ENCODE measurements at regions not wholly inside any gene's neighbourhood (a gene's known extent, or its start where the extent isn't known, plus 50 kb on each side); places are given as distances from the start of the nearest gene placed in this dataset.

DNA sequence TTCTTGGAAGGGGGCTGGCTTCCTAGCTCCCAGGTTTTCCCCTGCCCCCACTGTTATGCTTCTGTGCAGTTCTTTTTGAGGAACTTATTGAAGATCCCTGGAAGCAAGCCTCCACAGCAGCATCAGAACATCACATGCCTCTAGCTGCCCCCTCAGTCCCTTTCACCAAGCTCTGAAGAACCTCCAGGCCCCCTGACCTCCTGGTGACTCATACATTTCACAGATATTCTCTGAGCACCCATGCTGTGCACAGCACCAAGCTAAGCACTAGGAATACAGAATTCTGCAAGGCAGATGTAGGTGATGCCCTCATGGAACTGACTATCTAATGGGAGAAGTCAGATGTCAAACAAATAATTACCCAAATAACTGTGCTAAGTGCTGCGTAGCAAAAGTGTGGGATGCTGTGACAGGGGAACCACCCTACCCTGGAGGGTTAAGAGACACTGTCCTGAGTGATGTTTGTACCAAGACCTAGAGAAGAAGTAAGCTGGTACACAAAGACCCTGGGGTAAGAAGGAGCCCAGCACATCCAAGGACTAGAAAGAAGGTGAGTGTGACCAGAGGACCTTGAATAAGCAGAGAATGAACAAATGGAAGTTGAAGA is 213.7 kb upstream of the NR4A3 start (continued):
- TF ChIP-seq, protein P1, sequence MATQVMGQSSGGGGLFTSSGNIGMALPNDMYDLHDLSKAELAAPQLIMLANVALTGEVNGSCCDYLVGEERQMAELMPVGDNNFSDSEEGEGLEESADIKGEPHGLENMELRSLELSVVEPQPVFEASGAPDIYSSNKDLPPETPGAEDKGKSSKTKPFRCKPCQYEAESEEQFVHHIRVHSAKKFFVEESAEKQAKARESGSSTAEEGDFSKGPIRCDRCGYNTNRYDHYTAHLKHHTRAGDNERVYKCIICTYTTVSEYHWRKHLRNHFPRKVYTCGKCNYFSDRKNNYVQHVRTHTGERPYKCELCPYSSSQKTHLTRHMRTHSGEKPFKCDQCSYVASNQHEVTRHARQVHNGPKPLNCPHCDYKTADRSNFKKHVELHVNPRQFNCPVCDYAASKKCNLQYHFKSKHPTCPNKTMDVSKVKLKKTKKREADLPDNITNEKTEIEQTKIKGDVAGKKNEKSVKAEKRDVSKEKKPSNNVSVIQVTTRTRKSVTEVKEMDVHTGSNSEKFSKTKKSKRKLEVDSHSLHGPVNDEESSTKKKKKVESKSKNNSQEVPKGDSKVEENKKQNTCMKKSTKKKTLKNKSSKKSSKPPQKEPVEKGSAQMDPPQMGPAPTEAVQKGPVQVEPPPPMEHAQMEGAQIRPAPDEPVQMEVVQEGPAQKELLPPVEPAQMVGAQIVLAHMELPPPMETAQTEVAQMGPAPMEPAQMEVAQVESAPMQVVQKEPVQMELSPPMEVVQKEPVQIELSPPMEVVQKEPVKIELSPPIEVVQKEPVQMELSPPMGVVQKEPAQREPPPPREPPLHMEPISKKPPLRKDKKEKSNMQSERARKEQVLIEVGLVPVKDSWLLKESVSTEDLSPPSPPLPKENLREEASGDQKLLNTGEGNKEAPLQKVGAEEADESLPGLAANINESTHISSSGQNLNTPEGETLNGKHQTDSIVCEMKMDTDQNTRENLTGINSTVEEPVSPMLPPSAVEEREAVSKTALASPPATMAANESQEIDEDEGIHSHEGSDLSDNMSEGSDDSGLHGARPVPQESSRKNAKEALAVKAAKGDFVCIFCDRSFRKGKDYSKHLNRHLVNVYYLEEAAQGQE (IDR thresholded peaks at IDR 0.05), result no peak
- no peak for TF ChIP-seq HOXB13 (CRISPR knock-in tag; IDR thresholded peaks at IDR 0.05; ENCODE audit: low read depth)

DNA sequence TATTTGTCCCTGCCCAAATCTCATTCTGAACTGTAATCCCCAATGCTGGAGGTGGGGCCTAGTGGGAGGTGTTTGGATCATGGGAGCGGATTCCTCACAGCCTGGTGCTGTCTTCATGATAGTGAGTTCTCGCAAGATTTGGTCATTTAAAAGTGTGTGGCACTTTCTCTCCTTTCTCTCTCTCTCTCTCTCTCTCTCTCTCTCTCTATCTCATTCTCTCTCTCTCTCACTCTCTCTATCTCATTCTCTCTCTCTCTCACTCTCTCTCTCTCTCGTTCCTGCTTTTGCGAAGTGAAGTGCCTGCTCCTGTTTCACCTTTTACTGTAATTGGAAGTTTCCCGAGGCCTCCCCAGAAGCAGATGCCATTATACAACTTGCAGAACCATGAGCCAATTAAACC is 207.3 kb upstream of the NR4A3 start:
- no peak overlapping the region for H3K27ac ChIP-seq
- no peaks in the 10 kb centered on the region for H3K9me3 ChIP-seq
- ATAC-seq, result no peak
- TF ChIP-seq NFE2L2 (conservative IDR thresholded peaks at IDR 0.05; ENCODE audit: low read length), result no peak
- no peak for TF ChIP-seq RAD21 (conservative IDR thresholded peaks at IDR 0.05 in 1 of 2, IDR thresholded peaks at IDR 0.05 in 1 of 2)
- no peak for TF ChIP-seq RFX5 (IDR thresholded peaks at IDR 0.05)
- no peak for TF ChIP-seq HOXA7 (CRISPR knock-in tag; IDR thresholded peaks at IDR 0.05)
- TF ChIP-seq, protein P2, sequence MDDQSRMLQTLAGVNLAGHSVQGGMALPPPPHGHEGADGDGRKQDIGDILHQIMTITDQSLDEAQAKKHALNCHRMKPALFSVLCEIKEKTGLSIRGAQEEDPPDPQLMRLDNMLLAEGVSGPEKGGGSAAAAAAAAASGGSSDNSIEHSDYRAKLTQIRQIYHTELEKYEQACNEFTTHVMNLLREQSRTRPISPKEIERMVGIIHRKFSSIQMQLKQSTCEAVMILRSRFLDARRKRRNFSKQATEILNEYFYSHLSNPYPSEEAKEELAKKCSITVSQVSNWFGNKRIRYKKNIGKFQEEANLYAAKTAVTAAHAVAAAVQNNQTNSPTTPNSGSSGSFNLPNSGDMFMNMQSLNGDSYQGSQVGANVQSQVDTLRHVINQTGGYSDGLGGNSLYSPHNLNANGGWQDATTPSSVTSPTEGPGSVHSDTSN (IDR thresholded peaks at IDR 0.05), result no peak
- no peak for TF ChIP-seq CHD2 (IDR thresholded peaks at IDR 0.05; ENCODE audit: low read length, partially characterized antibody)
- no peak for TF ChIP-seq KDM1A (IDR thresholded peaks at IDR 0.05; ENCODE audit: low read depth)
- no peak for TF ChIP-seq SMC3 (IDR thresholded peaks at IDR 0.05)
- TF ChIP-seq ESRRA (IDR thresholded peaks at IDR 0.05; ENCODE audit: borderline replicate concordance, low read length), result no peak
- no peak overlapping the region for H3K4me2 ChIP-seq
- no peak for FAIRE-seq
- CTCF ChIA-PET, result no interaction called here
- no peak for DNase-seq (ENCODE audit: low read depth in 1 of 2, low spot score in 1 of 2)
- H3K4me1 ChIP-seq, result no peaks in the 10 kb centered on the region
- POLR2A ChIA-PET, result no interaction called here
- 47% methylated on average over 5 of the region's 5 CpGs for WGBS (ENCODE audit: missing lambda C conversion rate)
- no peak overlapping the region for H3K4me3 ChIP-seq

DNA sequence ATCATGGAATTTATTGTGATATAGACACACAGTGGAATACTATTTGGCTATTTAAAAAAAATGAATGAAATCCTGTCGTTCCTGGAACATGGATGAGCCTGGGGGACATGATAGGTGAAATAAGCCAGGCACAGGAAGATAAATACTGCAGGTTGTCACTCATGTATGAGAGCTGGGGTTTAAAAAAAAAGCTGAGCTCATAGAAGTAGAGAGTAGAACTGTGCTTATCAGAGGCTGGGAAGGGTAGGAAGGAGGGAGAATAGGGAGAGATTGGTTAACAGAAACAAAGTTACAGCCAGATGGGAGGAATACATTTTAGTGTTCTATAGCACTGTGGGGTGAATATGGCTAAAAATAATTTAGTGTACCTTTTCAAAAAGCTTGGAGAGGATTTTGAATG is 200.6 kb upstream of the NR4A3 start:
- FAIRE-seq (no peak), DNase-seq (ENCODE audit: low read depth in 1 of 2, low spot score in 1 of 2) (no peak), ATAC-seq (no peak)
- no peaks in the 10 kb centered on the region for H3K4me1 ChIP-seq
- 3% methylated on average over 1 of the region's 1 CpG for WGBS (ENCODE audit: missing lambda C conversion rate)
- H3K9me3 ChIP-seq, result no peaks in the 10 kb centered on the region
- POLR2A ChIA-PET, result no interaction called here
- TF ChIP-seq, protein P3, sequence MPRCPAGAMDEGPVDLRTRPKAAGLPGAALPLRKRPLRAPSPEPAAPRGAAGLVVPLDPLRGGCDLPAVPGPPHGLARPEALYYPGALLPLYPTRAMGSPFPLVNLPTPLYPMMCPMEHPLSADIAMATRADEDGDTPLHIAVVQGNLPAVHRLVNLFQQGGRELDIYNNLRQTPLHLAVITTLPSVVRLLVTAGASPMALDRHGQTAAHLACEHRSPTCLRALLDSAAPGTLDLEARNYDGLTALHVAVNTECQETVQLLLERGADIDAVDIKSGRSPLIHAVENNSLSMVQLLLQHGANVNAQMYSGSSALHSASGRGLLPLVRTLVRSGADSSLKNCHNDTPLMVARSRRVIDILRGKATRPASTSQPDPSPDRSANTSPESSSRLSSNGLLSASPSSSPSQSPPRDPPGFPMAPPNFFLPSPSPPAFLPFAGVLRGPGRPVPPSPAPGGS (IDR thresholded peaks at IDR 0.05), result no peak
- TF ChIP-seq HOXB5 (CRISPR knock-in tag; IDR thresholded peaks at IDR 0.05), result no peak
- TF ChIP-seq, protein P4, sequence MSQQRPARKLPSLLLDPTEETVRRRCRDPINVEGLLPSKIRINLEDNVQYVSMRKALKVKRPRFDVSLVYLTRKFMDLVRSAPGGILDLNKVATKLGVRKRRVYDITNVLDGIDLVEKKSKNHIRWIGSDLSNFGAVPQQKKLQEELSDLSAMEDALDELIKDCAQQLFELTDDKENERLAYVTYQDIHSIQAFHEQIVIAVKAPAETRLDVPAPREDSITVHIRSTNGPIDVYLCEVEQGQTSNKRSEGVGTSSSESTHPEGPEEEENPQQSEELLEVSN (IDR thresholded peaks at IDR 0.05; ENCODE audit: borderline replicate concordance, low read depth), result no peak
- TF ChIP-seq RARB (CRISPR knock-in tag; IDR thresholded peaks at IDR 0.05), result no peak
- no peak for TF ChIP-seq RFX5 (IDR thresholded peaks at IDR 0.05)
- no peak for TF ChIP-seq KDM5A (IDR thresholded peaks at IDR 0.05)
- no peak for TF ChIP-seq HOXB13 (CRISPR knock-in tag; IDR thresholded peaks at IDR 0.05; ENCODE audit: low read depth)
- TF ChIP-seq RCOR1 (IDR thresholded peaks at IDR 0.05; ENCODE audit: low read depth, low read length), result no peak
- no peak for TF ChIP-seq JUN (IDR thresholded peaks at IDR 0.05)
- TF ChIP-seq FOSL2 (IDR thresholded peaks at IDR 0.05), result no peak
- TF ChIP-seq FOSL2 (CRISPR knock-in tag; IDR thresholded peaks at IDR 0.05), result no peak
- TF ChIP-seq, protein P5, sequence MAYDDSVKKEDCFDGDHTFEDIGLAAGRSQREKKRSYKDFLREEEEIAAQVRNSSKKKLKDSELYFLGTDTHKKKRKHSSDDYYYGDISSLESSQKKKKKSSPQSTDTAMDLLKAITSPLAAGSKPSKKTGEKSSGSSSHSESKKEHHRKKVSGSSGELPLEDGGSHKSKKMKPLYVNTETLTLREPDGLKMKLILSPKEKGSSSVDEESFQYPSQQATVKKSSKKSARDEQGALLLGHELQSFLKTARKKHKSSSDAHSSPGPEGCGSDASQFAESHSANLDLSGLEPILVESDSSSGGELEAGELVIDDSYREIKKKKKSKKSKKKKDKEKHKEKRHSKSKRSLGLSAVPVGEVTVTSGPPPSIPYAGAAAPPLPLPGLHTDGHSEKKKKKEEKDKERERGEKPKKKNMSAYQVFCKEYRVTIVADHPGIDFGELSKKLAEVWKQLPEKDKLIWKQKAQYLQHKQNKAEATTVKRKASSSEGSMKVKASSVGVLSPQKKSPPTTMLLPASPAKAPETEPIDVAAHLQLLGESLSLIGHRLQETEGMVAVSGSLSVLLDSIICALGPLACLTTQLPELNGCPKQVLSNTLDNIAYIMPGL (CRISPR knock-in tag; IDR thresholded peaks at IDR 0.05; ENCODE audit: borderline replicate concordance), result no peak
- no peak for TF ChIP-seq CEBPB (IDR thresholded peaks at IDR 0.05)
- TF ChIP-seq JUNB (IDR thresholded peaks at IDR 0.05), result no peak
- TF ChIP-seq, protein P6, sequence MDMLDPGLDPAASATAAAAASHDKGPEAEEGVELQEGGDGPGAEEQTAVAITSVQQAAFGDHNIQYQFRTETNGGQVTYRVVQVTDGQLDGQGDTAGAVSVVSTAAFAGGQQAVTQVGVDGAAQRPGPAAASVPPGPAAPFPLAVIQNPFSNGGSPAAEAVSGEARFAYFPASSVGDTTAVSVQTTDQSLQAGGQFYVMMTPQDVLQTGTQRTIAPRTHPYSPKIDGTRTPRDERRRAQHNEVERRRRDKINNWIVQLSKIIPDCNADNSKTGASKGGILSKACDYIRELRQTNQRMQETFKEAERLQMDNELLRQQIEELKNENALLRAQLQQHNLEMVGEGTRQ (IDR thresholded peaks at IDR 0.05), result no peak
- TF ChIP-seq POLR2AphosphoS2 (conservative IDR thresholded peaks at IDR 0.05; ENCODE audit: low read length), result no peak
- CTCF ChIA-PET, result no interaction called here
- no peak overlapping the region for H3K4me3 ChIP-seq
- H3K27ac ChIP-seq, result no peak overlapping the region
- H3K4me2 ChIP-seq, result no peak overlapping the region
